CD1c-positive myeloid dendritic cell (primary cell): ENCODE measurements at regions not wholly inside any gene's neighbourhood (a gene's known extent, or its start where the extent isn't known, plus 50 kb on each side); places are given as distances from the start of the nearest gene placed in this dataset.
A peak's percentile ranks its signal among the peaks of the same experiment; 100 is the strongest.
"Not testable (repeated sequence)": the region's sequence is repeated elsewhere in the genome, so short reads cannot be mapped to it uniquely, and the experiment has no call there.

ENCODE experiments used
- DNase-seq: peaks from one replicate; pipeline ENCODE4 v3.0.0-alpha.2; 2016; ENCODE audit errors: extremely low spot score

DNA sequence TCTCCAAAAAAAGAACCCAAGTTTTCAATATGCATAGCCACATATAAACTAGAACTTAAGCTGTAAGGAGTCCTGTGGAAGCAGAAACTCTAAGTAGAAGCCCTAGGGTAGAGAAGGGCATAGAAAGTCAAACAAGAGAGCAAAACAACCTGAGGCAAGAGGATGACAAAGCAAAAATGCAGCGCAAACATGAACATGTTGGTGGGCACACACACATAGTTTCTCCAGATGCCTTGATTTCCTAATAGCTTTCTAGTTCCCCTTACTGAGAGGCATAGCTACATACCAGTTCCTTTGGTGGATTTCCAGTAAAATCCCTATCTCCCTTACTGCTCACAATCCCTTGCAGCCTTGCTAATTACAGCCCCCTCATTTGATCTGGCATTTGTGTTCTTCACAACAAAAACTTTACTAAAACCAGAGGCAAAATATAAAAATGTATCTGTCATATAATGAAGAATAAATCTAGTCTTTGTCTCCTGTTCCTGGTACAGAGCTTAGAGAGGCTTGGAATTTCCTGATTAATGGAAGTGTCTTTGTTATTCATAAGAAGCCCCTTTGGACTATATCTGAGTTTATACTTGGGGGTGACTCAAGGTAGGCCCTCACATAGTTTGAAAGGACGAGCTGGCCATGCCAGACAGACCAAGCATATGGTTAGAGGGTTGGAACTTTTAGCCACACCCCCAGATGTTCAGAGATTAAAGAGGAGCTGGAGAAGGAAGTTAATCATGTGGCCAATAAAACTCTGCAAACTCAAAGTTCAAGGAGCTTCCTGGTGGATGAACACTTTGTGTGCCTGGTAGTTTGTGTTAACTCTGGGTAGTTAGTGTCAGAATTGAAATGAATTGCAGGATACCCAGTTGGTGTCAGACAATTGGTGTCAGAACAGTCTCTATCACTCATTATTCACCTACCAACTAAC, 52.7 kb upstream of the ZCCHC13 start:
- DNase-seq, result peak; percentile 76

DNA sequence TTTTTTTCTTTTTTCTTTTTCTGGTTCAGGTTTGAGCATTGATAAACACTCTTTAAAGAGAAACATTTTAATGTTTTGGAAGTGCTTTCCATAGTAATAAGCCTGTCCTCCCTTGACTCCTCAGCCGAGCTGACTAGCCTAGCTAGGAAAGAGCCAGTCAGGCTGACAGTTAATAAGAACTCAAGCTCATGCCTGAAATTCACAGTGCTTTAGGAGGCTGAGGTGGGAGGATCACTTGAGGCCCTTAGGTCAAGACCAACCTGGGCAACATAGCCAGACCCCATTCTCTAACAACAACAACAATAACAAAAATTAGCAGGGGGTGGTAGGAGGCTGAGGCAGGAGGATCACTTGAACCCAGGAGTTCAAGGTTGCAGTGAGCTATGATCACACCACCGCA, 53.4 kb upstream of the ZCCHC13 start:
- DNase-seq, result no peak

GRCh38 chrX:74249963-74250362, 54.0 kb upstream of the ZCCHC13 start:
- DNase-seq, result no peak

GRCh38 chrX:74248889-74249288, 55.1 kb upstream of the ZCCHC13 start:
- no peak for DNase-seq

DNA sequence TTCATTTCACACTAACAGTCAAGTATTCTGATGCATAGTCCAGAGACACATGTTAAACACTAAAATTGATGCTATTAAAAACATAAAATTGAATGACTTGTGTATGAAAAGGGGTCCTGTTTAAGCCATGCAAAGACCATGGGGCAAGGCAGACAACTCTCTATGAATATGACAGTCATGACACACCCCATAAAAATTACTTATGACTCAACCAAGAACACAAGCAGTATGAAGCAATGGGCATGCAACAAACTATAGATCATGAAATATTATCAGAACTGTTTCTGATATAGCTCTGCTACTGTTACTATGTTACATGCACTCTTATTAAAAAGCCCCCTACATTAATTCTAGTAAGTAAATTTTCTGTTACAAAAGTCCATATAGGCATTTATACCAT, 57.5 kb upstream of the ZCCHC13 start:
- no peak for DNase-seq

- no peak for DNase-seq
Measured at GRCh38 chrX:74242484-74243138, 61.4 kb upstream of the ZCCHC13 start.

GRCh38 chrX:74242050-74242449, 61.9 kb upstream of the ZCCHC13 start:
- no peak for DNase-seq

GRCh38 chrX:74238771-74239170, 65.2 kb upstream of the ZCCHC13 start:
- no peak for DNase-seq

- DNase-seq, result no peak
Measured at GRCh38 chrX:74234818-74235217, 69.2 kb upstream of the ZCCHC13 start.

DNA sequence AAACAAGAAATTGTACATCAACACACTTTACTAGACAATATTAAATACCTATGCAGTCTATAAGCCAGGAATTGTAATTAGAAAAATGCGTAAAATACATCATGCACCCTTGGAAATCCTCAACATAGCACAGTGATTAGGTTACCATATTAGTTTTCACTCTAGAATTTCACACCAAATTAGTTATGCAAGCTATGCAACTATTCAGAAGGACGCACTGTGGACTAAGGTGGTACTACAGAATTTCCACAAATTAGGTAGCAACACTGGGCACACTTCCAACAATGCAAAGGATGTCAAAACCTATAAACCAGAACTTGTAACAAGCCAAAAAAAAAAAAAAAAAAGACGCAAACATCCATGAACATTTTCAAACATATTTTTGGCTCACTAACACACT, 71.1 kb upstream of the ZCCHC13 start:
- DNase-seq, result no peak

DNA sequence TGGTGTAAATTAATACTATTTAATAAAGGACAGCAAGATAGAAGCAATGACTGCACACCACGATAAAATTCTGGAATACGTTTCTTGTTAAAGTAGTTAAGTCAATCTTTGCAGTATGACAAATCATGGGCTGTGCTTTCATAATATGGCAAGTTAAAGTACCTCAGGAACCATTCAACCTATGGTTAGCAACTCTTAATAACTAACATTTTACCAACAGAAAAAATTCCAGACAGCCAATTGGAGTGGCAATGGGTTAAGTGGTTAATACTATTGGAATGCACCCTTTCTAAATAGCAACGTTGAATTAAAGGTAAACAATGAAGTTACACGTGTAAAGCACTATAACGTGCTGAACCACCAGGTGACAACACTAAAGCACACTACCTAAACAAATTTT, 72.4 kb upstream of the ZCCHC13 start:
- DNase-seq, result no peak

- no peak for DNase-seq
Measured at GRCh38 chrX:74230094-74230493, 73.9 kb upstream of the ZCCHC13 start.

DNA sequence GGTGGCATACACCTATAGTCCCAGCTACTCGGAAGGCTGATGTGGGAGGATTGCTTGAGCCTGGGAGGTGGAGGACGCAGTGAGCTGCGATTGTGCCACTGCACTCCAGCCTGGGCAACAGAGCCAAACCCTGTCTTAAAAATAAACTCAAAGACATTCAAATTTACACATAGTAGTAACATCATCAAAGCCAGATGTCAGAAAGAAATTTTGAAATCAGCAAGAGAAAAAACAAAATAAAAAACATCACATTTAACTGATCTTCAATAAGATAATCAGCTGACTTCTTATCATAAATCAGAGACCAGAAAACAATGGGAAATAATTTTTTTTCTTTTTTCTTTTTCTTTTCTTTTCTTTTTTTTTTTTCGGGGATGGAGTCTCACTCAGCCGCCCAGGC, 78.9 kb upstream of the ZCCHC13 start:
- DNase-seq, result no peak

DNA sequence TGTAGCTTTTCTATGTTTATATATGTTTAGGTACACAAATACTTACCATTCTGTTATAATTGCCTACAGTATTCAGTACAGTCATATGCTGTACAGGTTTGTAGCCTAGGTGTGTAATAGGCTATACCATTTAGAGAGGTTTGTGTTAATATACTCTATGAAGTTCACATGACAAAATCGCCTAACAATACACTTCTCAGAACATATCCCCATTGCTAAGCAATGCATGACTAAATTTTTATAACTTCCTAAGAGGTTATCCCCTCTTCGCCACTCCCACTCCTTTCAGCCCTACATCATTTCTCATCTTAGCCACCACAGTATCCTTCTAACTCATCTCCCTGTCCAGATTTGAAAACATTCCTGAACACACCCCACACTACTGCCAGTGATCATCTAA, 83.7 kb upstream of the ZCCHC13 start:
- DNase-seq, result no peak

GRCh38 chrX:74218895-74219294, 85.1 kb upstream of the ZCCHC13 start:
- DNase-seq, result no peak

DNA sequence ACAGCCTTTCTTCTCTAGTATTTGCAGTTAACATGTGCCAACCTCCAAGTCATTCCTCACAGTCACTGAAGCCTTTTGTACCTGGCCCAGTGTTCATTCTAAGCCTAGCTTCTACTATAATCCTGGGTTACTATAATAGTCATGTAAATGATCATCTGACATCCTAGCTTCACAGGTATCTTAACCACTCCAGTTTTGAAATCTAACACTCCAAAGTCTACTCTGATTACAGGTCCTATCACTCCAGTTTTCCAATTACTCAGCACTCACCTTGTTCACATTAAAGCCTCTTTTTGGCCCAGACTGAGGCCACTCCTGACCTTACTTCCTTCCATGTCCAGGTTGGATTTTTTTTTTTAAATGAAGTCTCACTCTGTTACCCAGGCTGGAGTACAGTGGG, 87.6 kb upstream of the ZCCHC13 start:
- DNase-seq, result no peak

DNA sequence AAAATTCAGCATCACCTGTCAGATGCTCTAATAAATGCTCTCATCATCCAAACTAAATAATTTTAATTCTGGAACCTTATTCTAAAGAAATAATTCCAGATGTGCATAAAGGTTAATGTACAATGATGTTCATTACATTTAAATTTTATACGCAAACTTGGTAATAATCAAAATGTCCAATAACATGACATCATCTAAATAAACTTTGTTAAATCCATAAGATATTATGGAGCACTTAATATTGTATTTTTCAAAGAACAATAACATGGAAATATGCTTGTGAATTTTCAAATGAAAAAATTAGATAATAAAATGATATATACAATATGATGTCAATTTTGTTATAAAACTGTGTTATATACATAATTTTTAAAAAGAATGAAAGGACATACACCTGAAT, 92.1 kb upstream of the ZCCHC13 start:
- no peak for DNase-seq

DNA sequence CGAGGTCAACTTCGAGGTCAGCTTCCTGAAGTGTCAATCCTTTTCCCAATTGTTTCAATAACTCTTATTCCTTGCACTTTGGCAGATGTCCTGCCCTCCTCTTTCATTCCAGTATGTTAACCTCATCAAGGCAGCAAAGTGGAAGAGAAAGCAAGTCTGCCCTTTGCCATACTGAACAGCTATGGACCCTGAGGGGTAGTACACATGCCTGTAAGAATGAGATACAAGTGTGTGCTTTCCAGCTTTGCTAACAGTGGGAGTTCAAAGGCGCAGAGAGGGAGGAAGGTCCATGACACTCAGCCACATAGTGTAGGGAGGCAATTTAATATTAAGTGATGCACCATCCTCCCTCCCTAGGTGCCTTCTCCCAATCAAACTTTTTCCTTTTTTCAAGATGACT, 96.4 kb upstream of the ZCCHC13 start:
- no peak for DNase-seq

- DNase-seq, result no peak
Measured at GRCh38 chrX:74195605-74196004, 108.4 kb upstream of the ZCCHC13 start.

- no peak for DNase-seq
Measured at GRCh38 chrX:74195120-74195519, 108.9 kb upstream of the ZCCHC13 start.

- no peak for DNase-seq
Measured at GRCh38 chrX:74187211-74187610, 116.8 kb upstream of the ZCCHC13 start.

DNA sequence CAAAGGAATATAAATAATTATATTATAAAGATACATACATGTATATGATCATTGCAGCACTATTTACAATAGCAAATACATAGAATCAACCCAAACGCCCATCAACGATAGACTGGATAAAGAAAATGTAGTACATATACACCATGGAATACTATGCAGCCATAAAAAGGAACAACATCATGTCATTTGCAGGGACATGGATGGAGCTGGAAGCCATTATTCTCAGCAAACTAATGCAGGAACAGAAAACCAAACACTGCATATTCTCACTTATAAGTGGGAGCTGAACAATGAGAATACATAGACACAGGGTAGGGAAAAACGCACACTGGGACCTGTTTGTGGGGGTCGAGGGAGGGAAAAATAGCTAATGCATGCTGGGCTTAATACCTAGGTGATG, 120.9 kb upstream of the ZCCHC13 start:
- not testable (repeated sequence) for DNase-seq

DNA sequence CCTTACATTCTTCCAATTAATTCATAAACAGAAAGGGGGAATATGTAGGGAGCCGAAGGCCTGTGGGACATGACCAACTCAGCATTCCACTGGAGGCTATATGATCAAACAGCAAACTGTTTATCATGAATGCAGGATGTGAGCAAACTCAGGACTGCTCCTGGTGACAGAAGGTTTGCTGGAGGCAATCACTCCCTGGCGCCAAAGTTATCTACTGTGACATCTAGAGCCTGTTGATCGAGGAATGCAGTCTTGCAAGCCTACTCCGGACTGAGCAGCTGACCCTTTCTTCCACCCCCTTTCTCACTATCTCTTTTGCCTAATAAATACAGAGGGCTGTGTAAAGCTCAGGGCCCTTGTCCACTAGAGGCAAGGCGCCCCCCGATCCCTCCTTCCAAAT, 122.0 kb upstream of the ZCCHC13 start:
- not testable (repeated sequence) for DNase-seq
